HL-60 (cell line): ENCODE measurements at regions not wholly inside any gene's neighbourhood (a gene's known extent, or its start where the extent isn't known, plus 50 kb on each side); places are given as distances from the start of the nearest gene placed in this dataset.

Experiments used
- DNase-seq, 2 experiments: peaks; one replicate each; pipeline ENCODE4 v3.0.0-alpha.2; 2010 to 2020; ENCODE audit warnings: low read depth in 1 of 2, low spot score in 1 of 2
- H3K27ac ChIP-seq: fragments of 250-450 bp; sonication (Bioruptor Pico); replicated peaks from 2 replicates; pipeline ENCODE4 v1.5.1; 2020; ENCODE audit warnings: mild to moderate bottlenecking, moderate library complexity
- H3K27me3 ChIP-seq: fragments of 250-450 bp; sonication (Bioruptor Pico); 2 replicates; pipeline ENCODE4 v1.5.1; 2021; ENCODE audit warnings: mild to moderate bottlenecking, moderate library complexity; ENCODE audit not compliant: insufficient read depth, poor library complexity, severe bottlenecking
- H3K4me3 ChIP-seq: replicated peaks from 2 replicates; pipeline ENCODE4 v1.5.1; 2011; ENCODE audit warnings: mild to moderate bottlenecking, control low read depth, low read length; ENCODE audit not compliant: insufficient read depth
- CTCF ChIP-seq: IDR thresholded peaks from one replicate; pipeline ENCODE4 v1.5.1; 2011; ENCODE audit warnings: low read length, control low read depth, inconsistent platforms; ENCODE audit not compliant: insufficient read depth
- GABPA ChIP-seq: IDR thresholded peaks from 2 replicates; pipeline ENCODE4 v1.6.1; 2012; ENCODE audit warnings: low read depth
- POLR2AphosphoS5 ChIP-seq: IDR thresholded peaks from 2 replicates; pipeline ENCODE4 v1.6.1; 2012; ENCODE audit warnings: low read depth
- REST ChIP-seq: IDR thresholded peaks from 2 replicates; pipeline ENCODE4 v1.6.1; 2012; ENCODE audit warnings: low read depth; ENCODE audit not compliant: insufficient replicate concordance
- SPI1 ChIP-seq: IDR thresholded peaks from 2 replicates; pipeline ENCODE4 v1.6.1; 2012; ENCODE audit warnings: low read depth, mild to moderate bottlenecking, borderline replicate concordance

GRCh38 chr10:93180482-93180931 lies 106.8 kb downstream of the CYP26A1 start:
- no peak for DNase-seq
- TF ChIP-seq CTCF (no peak), SPI1 (no peak), GABPA (no peak), REST (no peak), POLR2AphosphoS5 (no peak)

GRCh38 chr10:93181271-93182048 lies 107.8 kb downstream of the CYP26A1 start:
- TF ChIP-seq CTCF (no peak), REST (no peak), POLR2AphosphoS5 (no peak), SPI1 (no peak), GABPA (no peak)
- Histone ChIP-seq H3K27ac (no peak overlapping the region), H3K4me3 (no peak overlapping the region), H3K27me3 (no peaks in the 10 kb centered on the region)
- no peak for DNase-seq

More at GRCh38 chr10:93180482-93180931, 106.8 kb downstream of the CYP26A1 start:
- Histone ChIP-seq H3K27me3 (no peaks in the 10 kb centered on the region), H3K4me3 (no peak overlapping the region), H3K27ac (no peak overlapping the region)

- TF ChIP-seq CTCF = no peak
- no peak for TF ChIP-seq REST
- no peak for TF ChIP-seq GABPA
- no peak for TF ChIP-seq POLR2AphosphoS5
- no peak for TF ChIP-seq SPI1
- no peaks in the 10 kb centered on the region for H3K27me3 ChIP-seq
- H3K27ac ChIP-seq = no peak overlapping the region
- H3K4me3 ChIP-seq = no peak overlapping the region
- no peak for DNase-seq
These were observed 108.3 kb downstream of the CYP26A1 start for GRCh38 chr10:93182049-93182327.
